K562 (cell line): ENCODE measurements at regions not wholly inside any gene's neighbourhood (a gene's known extent, or its start where the extent isn't known, plus 50 kb on each side); places are given as distances from the start of the nearest gene placed in this dataset.
A peak's percentile ranks its signal among the peaks of the same experiment; 100 is the strongest.

Experiments used
- ATF1 ChIP-seq, 2 experiments: fragments of 450-650 bp in 1 of 2; IDR thresholded peaks; 2 replicates each; pipeline ENCODE4 v1.6.1; 2016; ENCODE audit warnings: missing compliant biosample characterization in 1 of 2, missing genetic modification characterization in 1 of 2
- DACH1 ChIP-seq: fragments of 450-650 bp; IDR thresholded peaks from 2 replicates; pipeline ENCODE4 v1.6.1; 2018; ENCODE audit not compliant: partially characterized antibody
- DIDO1 ChIP-seq: fragments of 450-650 bp; IDR thresholded peaks from 2 replicates; pipeline ENCODE4 v1.6.1; 2016; ENCODE audit warnings: low read depth, missing biosample characterization, missing genetic modification characterization
- E4F1 ChIP-seq: fragments of 250-450 bp; sonication (Bioruptor Pico); IDR thresholded peaks from 2 replicates; pipeline ENCODE4 v1.5.0; 2021; ENCODE audit warnings: mild to moderate bottlenecking, borderline replicate concordance
- GATAD2B ChIP-seq: fragments of 450-650 bp; IDR thresholded peaks from 2 replicates; pipeline ENCODE4 v1.6.1; 2017; ENCODE audit warnings: mild to moderate bottlenecking, borderline replicate concordance
- HNRNPL ChIP-seq: fragments of 200-400 bp; formaldehyde crosslinking; IDR thresholded peaks from 2 replicates; pipeline ENCODE4 v1.6.1; 2017; ENCODE audit warnings: low read depth, mild to moderate bottlenecking, low read length
- KDM1A ChIP-seq, 2 experiments: fragments of 450-650 bp; IDR thresholded peaks; 2 replicates each; pipeline ENCODE4 v1.6.1; 2016; ENCODE audit warnings: mild to moderate bottlenecking in 2 of 2
- L3MBTL2 ChIP-seq: fragments of 450-650 bp; IDR thresholded peaks from 2 replicates; pipeline ENCODE4 v1.6.1; 2016; ENCODE audit warnings: mild to moderate bottlenecking, moderate library complexity
- MAFG ChIP-seq: fragments of 450-650 bp; conservative IDR thresholded peaks from 2 replicates; pipeline ENCODE4 v1.6.1; 2016; ENCODE audit warnings: missing genetic modification characterization, missing compliant biosample characterization
- MECOM ChIP-seq: fragments of 250-450 bp; sonication (Bioruptor Pico); IDR thresholded peaks from 2 replicates; pipeline ENCODE4 v1.8.0; 2022; ENCODE audit warnings: inconsistent platforms
- PCBP1 ChIP-seq: fragments of 200-400 bp; formaldehyde crosslinking; IDR thresholded peaks from 2 replicates; pipeline ENCODE4 v1.6.1; 2018; ENCODE audit warnings: mild to moderate bottlenecking, low read depth, low read length; ENCODE audit not compliant: poor library complexity, severe bottlenecking
- POLR2H ChIP-seq: IDR thresholded peaks from 2 replicates; pipeline ENCODE4 v1.6.1; 2016; ENCODE audit warnings: missing genetic modification characterization, low read depth, mild to moderate bottlenecking, control low read depth, missing compliant biosample characterization, moderate library complexity
- RBFOX2 ChIP-seq: fragments of 200-400 bp; formaldehyde crosslinking; IDR thresholded peaks from 2 replicates; pipeline ENCODE4 v1.6.1; 2017; ENCODE audit warnings: low read depth, mild to moderate bottlenecking, low read length, moderate library complexity
- SMARCC2 ChIP-seq: fragments of 450-650 bp; IDR thresholded peaks from 2 replicates; pipeline ENCODE4 v1.6.1; 2017; ENCODE audit warnings: antibody characterized with exemption, moderate library complexity, mild to moderate bottlenecking, low read depth
- USF1 ChIP-seq: sonication (generic); formaldehyde crosslinking; IDR thresholded peaks from 2 replicates; pipeline ENCODE4 v1.9.0; 2022; ENCODE audit warnings: mild to moderate bottlenecking, missing genetic modification reagents
- ZBTB11 ChIP-seq, 3 experiments: fragments of 200-800 bp in 1 of 3; fragments of 250-450 bp in 1 of 3; fragments of 450-650 bp in 1 of 3; sonication (Bioruptor Pico) in 1 of 3; sonication (Bioruptor generic) in 1 of 3; formaldehyde crosslinking in 1 of 3; IDR thresholded peaks; 2 replicates each; pipeline versions ENCODE4 v1.6.1 to v1.8.0; 2016 to 2022; ENCODE audit warnings: mild to moderate bottlenecking in 2 of 3, missing genetic modification characterization in 2 of 3, missing compliant biosample characterization in 1 of 3, moderate library complexity in 1 of 3
- ZNF134 ChIP-seq: fragments of 250-450 bp; sonication (Bioruptor Pico); conservative IDR thresholded peaks from 2 replicates; pipeline ENCODE4 v1.4.0; 2020
- ZNF639 ChIP-seq, 2 experiments: fragments of 200-800 bp in 1 of 2; sonication (Bioruptor generic) in 1 of 2; sonication (generic) in 1 of 2; formaldehyde crosslinking in 1 of 2; IDR thresholded peaks in 1 of 2; conservative IDR thresholded peaks in 1 of 2; 2 replicates each; pipeline versions ENCODE4 v1.5.0 to v1.6.1; 2016 to 2020; ENCODE audit warnings: missing compliant biosample characterization in 1 of 2, missing genetic modification characterization in 1 of 2, missing genetic modification reagents in 1 of 2
- ZNF668 ChIP-seq: fragments of 250-450 bp; sonication (Bioruptor Pico); IDR thresholded peaks from 2 replicates; pipeline ENCODE4 v1.8.0; 2022; ENCODE audit warnings: mild to moderate bottlenecking, inconsistent platforms

GRCh38 chr1:244322791-244323521 lies 128.8 kb downstream of the ADSS2 start (continued):
- TF ChIP-seq POLR2H = peak; percentile 43; the same call in 1 of the 2 replicates
- TF ChIP-seq GATAD2B = no peak
- TF ChIP-seq RBFOX2 = 0 out of 2 replicates have a peak, but pooled peaks have one; percentile 19
- no peak for TF ChIP-seq ZNF134 (CRISPR knock-in tag)
- TF ChIP-seq ATF1 (CRISPR knock-in tag; IDR thresholded peaks at IDR 0.05) = no peak
- TF ChIP-seq ATF1 (tag; IDR thresholded peaks at IDR 0.05) = 0 out of 2 replicates have a peak, but pooled peaks have one; percentile 25
- TF ChIP-seq DIDO1 (tag) = no peak
- peak; percentile 37; the same call in 1 of the 2 replicates for TF ChIP-seq MAFG (tag)
- peak in 1 of 2 experiments; percentile 68; a peak in 1 of 4 replicates for TF ChIP-seq ZNF639 (CRISPR knock-in tag; conservative IDR thresholded peaks at IDR 0.05 in 1 of 2, IDR thresholded peaks at IDR 0.05 in 1 of 2)
- TF ChIP-seq ZNF668 (CRISPR knock-in tag) = no peak
- TF ChIP-seq DACH1 = no peak
- TF ChIP-seq HNRNPL = no peak
- no peak for TF ChIP-seq E4F1 (CRISPR knock-in tag)
- TF ChIP-seq L3MBTL2 = peak; percentile 11; the same call in 1 of the 2 replicates
- TF ChIP-seq SMARCC2 = peak; percentile 95
- no peak for TF ChIP-seq KDM1A (IDR thresholded peaks at IDR 0.05)
- TF ChIP-seq ZBTB11 (CRISPR knock-in tag; IDR thresholded peaks at IDR 0.05) = 0 out of 6 replicates have a peak, but pooled peaks of 1 of the 3 experiments have one; percentile 7
- no peak for TF ChIP-seq PCBP1
- no peak for TF ChIP-seq USF1 (CRISPR knock-in tag)
- TF ChIP-seq MECOM (CRISPR knock-in tag) = peak; percentile 56; the same call in 1 of the 2 replicates
